Liver (tissue), 8 donors: ENCODE measurements at regions not wholly inside any gene's neighbourhood (a gene's known extent, or its start where the extent isn't known, plus 50 kb on each side); places are given as distances from the start of the nearest gene placed in this dataset.

Experiments
- DNase-seq: peaks from one replicate; pipeline ENCODE4 v3.0.0-alpha.2; 2017; ENCODE audit warnings: low spot score
- H3K27ac ChIP-seq, 2 donors: one replicate each; pipeline ENCODE4 v1.7.0; 2013; ENCODE audit warnings: inconsistent platforms in 2 of 2, low read length in 2 of 2, control low read depth in 1 of 2, low read depth in 1 of 2, mild to moderate bottlenecking in 1 of 2
- H3K27me3 ChIP-seq, 4 donors: one replicate each; pipeline versions ENCODE4 v1.6.1 to v1.7.0; 2013; ENCODE audit warnings: low read length in 3 of 4, inconsistent platforms in 1 of 4, mild to moderate bottlenecking in 1 of 4, moderate library complexity in 1 of 4; ENCODE audit not compliant: control insufficient read depth in 4 of 4, insufficient read depth in 4 of 4
- H3K36me3 ChIP-seq, 4 donors: one replicate each; pipeline versions ENCODE4 v1.6.1 to v1.7.0; 2013; ENCODE audit warnings: low read length in 3 of 4, mild to moderate bottlenecking in 3 of 4, low read depth in 1 of 4, moderate library complexity in 1 of 4; ENCODE audit not compliant: control insufficient read depth in 4 of 4, insufficient read depth in 3 of 4
- H3K4me1 ChIP-seq, 4 donors: one replicate each; pipeline versions ENCODE4 v1.6.1 to v1.7.0; 2013; ENCODE audit warnings: low read length in 3 of 4, mild to moderate bottlenecking in 3 of 4, moderate library complexity in 1 of 4; ENCODE audit not compliant: control insufficient read depth in 4 of 4, insufficient read depth in 4 of 4
- H3K4me3 ChIP-seq, 3 donors: one replicate each; pipeline versions ENCODE4 v1.6.1 to v1.7.0; 2013; ENCODE audit warnings: low read length in 3 of 3, control low read depth in 1 of 3, low read depth in 1 of 3, mild to moderate bottlenecking in 1 of 3
- H3K9ac ChIP-seq, 2 donors: one replicate each; pipeline ENCODE4 v1.7.0; 2013; ENCODE audit warnings: low read length in 2 of 2, mild to moderate bottlenecking in 2 of 2, moderate library complexity in 2 of 2, control low read depth in 1 of 2, low read depth in 1 of 2
- H3K9me3 ChIP-seq, 4 donors: one replicate each; pipeline versions ENCODE4 v1.6.1 to v1.7.0; 2013; ENCODE audit warnings: low read length in 3 of 4; ENCODE audit not compliant: control insufficient read depth in 4 of 4
- EGR1 ChIP-seq, 2 donors: IDR thresholded peaks; 2 replicates each; pipeline ENCODE4 v1.6.1; 2016 to 2018; ENCODE audit warnings: antibody characterized with exemption in 2 of 2, low read depth in 2 of 2
- FOXA1 ChIP-seq: IDR thresholded peaks from 2 replicates; pipeline ENCODE4 v1.6.1; 2016; ENCODE audit warnings: antibody characterized with exemption
- FOXA2 ChIP-seq: IDR thresholded peaks from 2 replicates; pipeline ENCODE4 v1.6.1; 2016; ENCODE audit warnings: antibody characterized with exemption
- GABPA ChIP-seq, 2 donors: IDR thresholded peaks in 1 of 2; conservative IDR thresholded peaks in 1 of 2; 2 replicates each; pipeline ENCODE4 v1.6.1; 2016; ENCODE audit warnings: antibody characterized with exemption in 2 of 2, mild to moderate bottlenecking in 1 of 2, moderate library complexity in 1 of 2
- HNF4A ChIP-seq, 2 donors: conservative IDR thresholded peaks; 2 replicates each; pipeline ENCODE4 v1.6.1; 2016; ENCODE audit warnings: antibody characterized with exemption in 2 of 2, mild to moderate bottlenecking in 2 of 2
- HNF4G ChIP-seq: IDR thresholded peaks from 2 replicates; pipeline ENCODE4 v1.6.1; 2016; ENCODE audit warnings: antibody characterized with exemption
- JUND ChIP-seq, 2 donors: IDR thresholded peaks; 2 replicates each; pipeline ENCODE4 v1.6.1; 2016; ENCODE audit warnings: antibody characterized with exemption in 2 of 2
- NR2F2 ChIP-seq: IDR thresholded peaks from 2 replicates; pipeline ENCODE4 v1.6.1; 2016; ENCODE audit warnings: antibody characterized with exemption
- RAD21 ChIP-seq, 2 donors: IDR thresholded peaks; 2 replicates each; pipeline ENCODE4 v1.6.1; 2016; ENCODE audit warnings: antibody characterized with exemption in 2 of 2, mild to moderate bottlenecking in 2 of 2
- RXRA ChIP-seq, 2 donors: IDR thresholded peaks; 2 replicates each; pipeline ENCODE4 v1.6.1; 2017 to 2018; ENCODE audit warnings: antibody characterized with exemption in 2 of 2, mild to moderate bottlenecking in 1 of 2
- SP1 ChIP-seq: IDR thresholded peaks from 2 replicates; pipeline ENCODE4 v1.6.1; 2018; ENCODE audit warnings: antibody characterized with exemption, mild to moderate bottlenecking
- TAF1 ChIP-seq: conservative IDR thresholded peaks from 2 replicates; pipeline ENCODE4 v1.6.1; 2016; ENCODE audit warnings: antibody characterized with exemption, mild to moderate bottlenecking
- YY1 ChIP-seq: IDR thresholded peaks from 2 replicates; pipeline ENCODE4 v1.6.1; 2016; ENCODE audit warnings: antibody characterized with exemption, mild to moderate bottlenecking
- WGBS: extraction: QIAGEN DNeasy Blood & Tissue Kit; methylation state at CpG from one replicate; pipeline ENCODE4 v1.1.7; 2013; 5-methylcytosine and 5-hydroxymethylcytosine counted together
- TF ChIP-seq, protein P1 (sequence below): IDR thresholded peaks from 2 replicates; pipeline ENCODE4 v1.6.1; 2016; ENCODE audit warnings: antibody characterized with exemption
- TF ChIP-seq, protein P2 (sequence below): IDR thresholded peaks from 2 replicates; pipeline ENCODE4 v1.6.1; 2016; ENCODE audit warnings: antibody characterized with exemption
- TF ChIP-seq, protein P3 (sequence below): fragments of 150-350 bp; IDR thresholded peaks from 2 replicates; pipeline ENCODE4 v1.5.1; 2017; ENCODE audit warnings: improper control_type of control experiment, low read depth, low read length; ENCODE audit not compliant: missing input control
- TF ChIP-seq, protein P4 (sequence below): IDR thresholded peaks from 2 replicates; pipeline ENCODE4 v1.6.1; 2016; ENCODE audit warnings: antibody characterized with exemption
- TF ChIP-seq, protein P5 (sequence below): IDR thresholded peaks from 2 replicates; pipeline ENCODE4 v1.6.1; 2016; ENCODE audit warnings: antibody characterized with exemption, mild to moderate bottlenecking
- donor health status: healthy.
- donor health status: healthy.
- donor health status: healthy.
- donor health status: healthy.
- donor health status: healthy.

DNA sequence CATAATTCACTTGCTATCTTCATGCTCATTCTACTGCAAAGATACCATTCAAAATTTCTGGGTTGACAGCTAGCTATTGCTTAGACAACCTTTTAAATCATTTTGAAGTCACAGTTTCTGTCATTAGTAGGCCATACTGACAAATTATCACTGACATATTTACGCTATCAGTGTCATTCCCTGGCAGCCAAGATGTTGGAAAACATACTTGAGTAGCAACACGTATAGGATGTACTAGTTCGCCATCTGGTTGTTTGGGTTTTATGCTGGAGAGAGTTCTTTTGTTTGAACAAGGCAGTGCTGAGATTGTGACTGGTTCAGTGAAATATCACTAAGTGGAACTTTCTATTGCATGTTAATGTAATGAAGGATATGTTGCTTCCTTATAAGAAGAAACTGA is 621.9 kb downstream of the DTWD2 start:
- no peak overlapping the region for H3K4me3 ChIP-seq
- H3K9me3 ChIP-seq, result no peaks in the 10 kb centered on the region
- TF ChIP-seq, protein P1, sequence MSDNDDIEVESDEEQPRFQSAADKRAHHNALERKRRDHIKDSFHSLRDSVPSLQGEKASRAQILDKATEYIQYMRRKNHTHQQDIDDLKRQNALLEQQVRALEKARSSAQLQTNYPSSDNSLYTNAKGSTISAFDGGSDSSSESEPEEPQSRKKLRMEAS, result no peak
- TF ChIP-seq EGR1 (IDR thresholded peaks at IDR 0.05; ENCODE audit: low read depth in 2 of 2) (no peak), SP1 (no peak), JUND (IDR thresholded peaks at IDR 0.05) (no peak), NR2F2 (no peak), HNF4G (no peak), HNF4A (conservative IDR thresholded peaks at IDR 0.05) (no peak), RAD21 (IDR thresholded peaks at IDR 0.05) (no peak), GABPA (IDR thresholded peaks at IDR 0.05 in 1 of 2, conservative IDR thresholded peaks at IDR 0.05 in 1 of 2) (no peak), FOXA2 (no peak), FOXA1 (no peak)
- TF ChIP-seq, protein P2, sequence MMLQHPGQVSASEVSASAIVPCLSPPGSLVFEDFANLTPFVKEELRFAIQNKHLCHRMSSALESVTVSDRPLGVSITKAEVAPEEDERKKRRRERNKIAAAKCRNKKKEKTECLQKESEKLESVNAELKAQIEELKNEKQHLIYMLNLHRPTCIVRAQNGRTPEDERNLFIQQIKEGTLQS, result no peak
- TF ChIP-seq, protein P3, sequence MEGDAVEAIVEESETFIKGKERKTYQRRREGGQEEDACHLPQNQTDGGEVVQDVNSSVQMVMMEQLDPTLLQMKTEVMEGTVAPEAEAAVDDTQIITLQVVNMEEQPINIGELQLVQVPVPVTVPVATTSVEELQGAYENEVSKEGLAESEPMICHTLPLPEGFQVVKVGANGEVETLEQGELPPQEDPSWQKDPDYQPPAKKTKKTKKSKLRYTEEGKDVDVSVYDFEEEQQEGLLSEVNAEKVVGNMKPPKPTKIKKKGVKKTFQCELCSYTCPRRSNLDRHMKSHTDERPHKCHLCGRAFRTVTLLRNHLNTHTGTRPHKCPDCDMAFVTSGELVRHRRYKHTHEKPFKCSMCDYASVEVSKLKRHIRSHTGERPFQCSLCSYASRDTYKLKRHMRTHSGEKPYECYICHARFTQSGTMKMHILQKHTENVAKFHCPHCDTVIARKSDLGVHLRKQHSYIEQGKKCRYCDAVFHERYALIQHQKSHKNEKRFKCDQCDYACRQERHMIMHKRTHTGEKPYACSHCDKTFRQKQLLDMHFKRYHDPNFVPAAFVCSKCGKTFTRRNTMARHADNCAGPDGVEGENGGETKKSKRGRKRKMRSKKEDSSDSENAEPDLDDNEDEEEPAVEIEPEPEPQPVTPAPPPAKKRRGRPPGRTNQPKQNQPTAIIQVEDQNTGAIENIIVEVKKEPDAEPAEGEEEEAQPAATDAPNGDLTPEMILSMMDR, result no peak
- H3K4me1 ChIP-seq, result no peaks in the 10 kb centered on the region
- H3K36me3 ChIP-seq, result no peaks in the 10 kb centered on the region
- H3K27ac ChIP-seq, result no peak overlapping the region
- WGBS, result 73% methylated on average over 3 of the region's 3 CpGs
- DNase-seq, result no peak
- H3K9ac ChIP-seq, result no peak overlapping the region
- H3K27me3 ChIP-seq, result peaks cover 0 to 2% (median 0%) of the 10 kb centered on the region in 4 donors

DNA sequence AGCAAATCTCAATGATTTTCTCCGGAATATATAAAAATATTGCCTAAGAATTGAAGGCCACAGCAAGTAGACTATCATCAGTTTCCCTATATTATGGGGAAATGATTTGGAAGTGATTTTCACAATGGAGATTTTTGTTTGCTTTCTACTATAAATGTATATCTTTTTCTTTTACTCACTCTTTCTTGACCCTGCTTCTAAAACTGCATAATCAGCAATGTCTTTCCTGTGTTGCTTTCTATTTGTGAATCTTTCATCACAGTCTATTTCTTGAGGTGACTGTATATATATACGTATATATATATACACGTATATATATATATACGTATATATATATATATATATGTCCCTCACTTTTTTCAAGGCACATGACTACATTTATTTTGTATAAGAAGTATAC is 622.6 kb downstream of the DTWD2 start:
- H3K27ac ChIP-seq, result no peak overlapping the region
- DNase-seq, result no peak
- H3K36me3 ChIP-seq, result no peaks in the 10 kb centered on the region
- no peak for TF ChIP-seq EGR1 (IDR thresholded peaks at IDR 0.05; ENCODE audit: low read depth in 2 of 2)
- TF ChIP-seq, protein P1, result no peak
- no peak for TF ChIP-seq RXRA (IDR thresholded peaks at IDR 0.05)
- no peak for TF ChIP-seq YY1
- TF ChIP-seq FOXA2, result no peak
- TF ChIP-seq NR2F2, result no peak
- no peak for TF ChIP-seq HNF4G
- no peak for TF ChIP-seq TAF1
- TF ChIP-seq SP1, result no peak
- TF ChIP-seq, protein P2, result no peak
- TF ChIP-seq JUND (IDR thresholded peaks at IDR 0.05), result no peak
- TF ChIP-seq, protein P4, sequence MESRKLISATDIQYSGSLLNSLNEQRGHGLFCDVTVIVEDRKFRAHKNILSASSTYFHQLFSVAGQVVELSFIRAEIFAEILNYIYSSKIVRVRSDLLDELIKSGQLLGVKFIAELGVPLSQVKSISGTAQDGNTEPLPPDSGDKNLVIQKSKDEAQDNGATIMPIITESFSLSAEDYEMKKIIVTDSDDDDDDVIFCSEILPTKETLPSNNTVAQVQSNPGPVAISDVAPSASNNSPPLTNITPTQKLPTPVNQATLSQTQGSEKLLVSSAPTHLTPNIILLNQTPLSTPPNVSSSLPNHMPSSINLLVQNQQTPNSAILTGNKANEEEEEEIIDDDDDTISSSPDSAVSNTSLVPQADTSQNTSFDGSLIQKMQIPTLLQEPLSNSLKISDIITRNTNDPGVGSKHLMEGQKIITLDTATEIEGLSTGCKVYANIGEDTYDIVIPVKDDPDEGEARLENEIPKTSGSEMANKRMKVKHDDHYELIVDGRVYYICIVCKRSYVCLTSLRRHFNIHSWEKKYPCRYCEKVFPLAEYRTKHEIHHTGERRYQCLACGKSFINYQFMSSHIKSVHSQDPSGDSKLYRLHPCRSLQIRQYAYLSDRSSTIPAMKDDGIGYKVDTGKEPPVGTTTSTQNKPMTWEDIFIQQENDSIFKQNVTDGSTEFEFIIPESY, result no peak
- TF ChIP-seq, protein P5, sequence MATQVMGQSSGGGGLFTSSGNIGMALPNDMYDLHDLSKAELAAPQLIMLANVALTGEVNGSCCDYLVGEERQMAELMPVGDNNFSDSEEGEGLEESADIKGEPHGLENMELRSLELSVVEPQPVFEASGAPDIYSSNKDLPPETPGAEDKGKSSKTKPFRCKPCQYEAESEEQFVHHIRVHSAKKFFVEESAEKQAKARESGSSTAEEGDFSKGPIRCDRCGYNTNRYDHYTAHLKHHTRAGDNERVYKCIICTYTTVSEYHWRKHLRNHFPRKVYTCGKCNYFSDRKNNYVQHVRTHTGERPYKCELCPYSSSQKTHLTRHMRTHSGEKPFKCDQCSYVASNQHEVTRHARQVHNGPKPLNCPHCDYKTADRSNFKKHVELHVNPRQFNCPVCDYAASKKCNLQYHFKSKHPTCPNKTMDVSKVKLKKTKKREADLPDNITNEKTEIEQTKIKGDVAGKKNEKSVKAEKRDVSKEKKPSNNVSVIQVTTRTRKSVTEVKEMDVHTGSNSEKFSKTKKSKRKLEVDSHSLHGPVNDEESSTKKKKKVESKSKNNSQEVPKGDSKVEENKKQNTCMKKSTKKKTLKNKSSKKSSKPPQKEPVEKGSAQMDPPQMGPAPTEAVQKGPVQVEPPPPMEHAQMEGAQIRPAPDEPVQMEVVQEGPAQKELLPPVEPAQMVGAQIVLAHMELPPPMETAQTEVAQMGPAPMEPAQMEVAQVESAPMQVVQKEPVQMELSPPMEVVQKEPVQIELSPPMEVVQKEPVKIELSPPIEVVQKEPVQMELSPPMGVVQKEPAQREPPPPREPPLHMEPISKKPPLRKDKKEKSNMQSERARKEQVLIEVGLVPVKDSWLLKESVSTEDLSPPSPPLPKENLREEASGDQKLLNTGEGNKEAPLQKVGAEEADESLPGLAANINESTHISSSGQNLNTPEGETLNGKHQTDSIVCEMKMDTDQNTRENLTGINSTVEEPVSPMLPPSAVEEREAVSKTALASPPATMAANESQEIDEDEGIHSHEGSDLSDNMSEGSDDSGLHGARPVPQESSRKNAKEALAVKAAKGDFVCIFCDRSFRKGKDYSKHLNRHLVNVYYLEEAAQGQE, result no peak
- TF ChIP-seq, protein P3, result no peak
- TF ChIP-seq GABPA (IDR thresholded peaks at IDR 0.05 in 1 of 2, conservative IDR thresholded peaks at IDR 0.05 in 1 of 2), result no peak
- no peak for TF ChIP-seq HNF4A (conservative IDR thresholded peaks at IDR 0.05)
- no peak for TF ChIP-seq FOXA1
- TF ChIP-seq RAD21 (IDR thresholded peaks at IDR 0.05), result no peak
- peaks cover 0 to 2% (median 0%) of the 10 kb centered on the region in 4 donors for H3K27me3 ChIP-seq
- no peak overlapping the region for H3K4me3 ChIP-seq
- no peak overlapping the region for H3K9ac ChIP-seq
- 74% methylated on average over 4 of the region's 4 CpGs for WGBS
- no peaks in the 10 kb centered on the region for H3K4me1 ChIP-seq
- H3K9me3 ChIP-seq, result no peaks in the 10 kb centered on the region
